ENCODE measurements at regions not wholly inside any gene's neighbourhood (a gene's known extent, or its start where the extent isn't known, plus 50 kb on each side); places are given as distances from the start of the nearest gene placed in this dataset.

- TF ChIP-seq CTCF (IDR thresholded peaks at IDR 0.05; ENCODE audit: insufficient read depth, low read length, severe bottlenecking): peak; percentile 36
- DNase-seq (ENCODE audit: low read depth): peak; percentile 20
- Histone ChIP-seq H3K4me3 (ENCODE audit: low read depth, low read length) (no peak overlapping the region), H3K27me3 (ENCODE audit: control insufficient read depth, insufficient read depth, low read length) (no peaks in the 10 kb centered on the region), H3K36me3 (ENCODE audit: control insufficient read depth, insufficient read depth, low read length) (no peaks in the 10 kb centered on the region)
- FAIRE-seq: no peak
These were observed 359.2 kb upstream of the OBI1 start for GRCh38 chr13:79018166-79018565.

GRCh38 chr13:79011179-79011578, 352.2 kb upstream of the OBI1 start:
- no peak for DNase-seq (ENCODE audit: low read depth)
- FAIRE-seq: no peak
- H3K4me3 ChIP-seq (ENCODE audit: low read depth, low read length): no peak overlapping the region
- H3K27me3 ChIP-seq (ENCODE audit: control insufficient read depth, insufficient read depth, low read length): no peaks in the 10 kb centered on the region
- no peak for TF ChIP-seq CTCF (IDR thresholded peaks at IDR 0.05; ENCODE audit: insufficient read depth, low read length, severe bottlenecking)
- no peaks in the 10 kb centered on the region for H3K36me3 ChIP-seq (ENCODE audit: control insufficient read depth, insufficient read depth, low read length)

GRCh38 chr13:79003989-79004898, 345.3 kb upstream of the OBI1 start:
- no peak overlapping the region for H3K4me3 ChIP-seq (ENCODE audit: low read depth, low read length)
- no peak for FAIRE-seq
- no peaks in the 10 kb centered on the region for H3K27me3 ChIP-seq (ENCODE audit: control insufficient read depth, insufficient read depth, low read length)
- no peak for DNase-seq (ENCODE audit: low read depth)
- H3K36me3 ChIP-seq (ENCODE audit: control insufficient read depth, insufficient read depth, low read length): no peaks in the 10 kb centered on the region
- no peak for TF ChIP-seq CTCF (IDR thresholded peaks at IDR 0.05; ENCODE audit: insufficient read depth, low read length, severe bottlenecking)

- Histone ChIP-seq H3K27me3 (ENCODE audit: control insufficient read depth, insufficient read depth, low read length) (no peaks in the 10 kb centered on the region), H3K4me3 (ENCODE audit: low read depth, low read length) (no peak overlapping the region), H3K36me3 (ENCODE audit: control insufficient read depth, insufficient read depth, low read length) (no peaks in the 10 kb centered on the region)
- no peak for DNase-seq (ENCODE audit: low read depth)
- FAIRE-seq: no peak
- no peak for TF ChIP-seq CTCF (IDR thresholded peaks at IDR 0.05; ENCODE audit: insufficient read depth, low read length, severe bottlenecking)
These were observed 340.5 kb upstream of the OBI1 start for GRCh38 chr13:78999494-78999893.

DNA sequence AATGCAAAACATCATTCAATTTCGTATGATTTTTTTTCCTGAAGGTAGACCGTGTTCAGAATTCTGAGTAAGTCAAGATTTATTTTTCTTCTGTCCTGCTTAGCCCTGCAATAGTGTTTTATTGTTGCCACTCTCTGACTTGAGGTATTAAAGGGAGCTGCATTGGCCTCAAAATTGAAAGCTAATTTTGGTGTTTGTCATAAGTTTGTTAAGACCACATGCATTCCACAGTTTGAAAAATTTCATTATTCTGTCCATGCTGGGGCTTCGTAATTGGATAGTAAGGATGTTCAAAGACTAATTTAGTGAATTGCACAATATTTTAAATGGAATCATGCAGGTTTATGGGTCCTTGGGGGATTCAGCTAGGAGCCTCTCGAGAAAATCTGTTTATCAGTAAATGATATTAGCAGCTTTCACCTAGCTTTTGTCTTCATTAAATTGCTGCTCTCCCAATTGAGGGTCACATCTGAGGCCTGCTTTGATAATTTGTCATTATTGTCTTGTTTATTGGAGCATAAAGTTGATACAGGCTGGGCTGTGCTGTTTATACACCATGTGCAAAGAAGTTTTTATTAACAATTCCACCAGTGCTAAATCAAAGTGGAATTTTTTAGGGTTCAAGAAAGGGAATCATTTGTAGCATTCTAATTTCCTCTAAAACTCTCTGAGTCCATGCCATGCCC, 339.8 kb upstream of the OBI1 start:
- no peak overlapping the region for H3K4me3 ChIP-seq (ENCODE audit: low read depth, low read length)
- no peak for TF ChIP-seq CTCF (IDR thresholded peaks at IDR 0.05; ENCODE audit: insufficient read depth, low read length, severe bottlenecking)
- no peaks in the 10 kb centered on the region for H3K27me3 ChIP-seq (ENCODE audit: control insufficient read depth, insufficient read depth, low read length)
- H3K36me3 ChIP-seq (ENCODE audit: control insufficient read depth, insufficient read depth, low read length): no peaks in the 10 kb centered on the region
- no peak for FAIRE-seq
- DNase-seq (ENCODE audit: low read depth): no peak

All from bronchial epithelial cell (primary cell).